ENCODE measurements at regions not wholly inside any gene's neighbourhood (a gene's known extent, or its start where the extent isn't known, plus 50 kb on each side); places are given as distances from the start of the nearest gene placed in this dataset.

DNA sequence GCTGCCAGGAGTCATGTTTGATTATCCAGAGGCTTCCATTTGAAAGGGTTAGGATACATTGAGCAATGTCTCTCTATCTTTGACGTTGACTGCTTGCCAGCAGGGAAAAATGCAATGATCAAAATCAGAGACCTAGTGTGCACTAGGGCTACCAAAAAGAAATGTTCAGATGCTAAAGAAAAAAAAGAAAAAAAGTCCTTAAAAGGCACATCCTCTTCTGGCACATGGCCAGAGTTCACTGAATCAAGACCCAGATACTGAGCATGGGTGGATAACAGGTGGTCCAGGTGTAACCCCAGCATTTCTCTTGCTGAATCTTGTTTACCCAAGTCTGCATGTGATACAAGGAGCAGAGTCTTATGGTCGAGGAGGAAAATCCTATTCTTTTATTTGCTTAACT, 899.3 kb downstream of the SORCS3 start:
- TF ChIP-seq, protein P1, sequence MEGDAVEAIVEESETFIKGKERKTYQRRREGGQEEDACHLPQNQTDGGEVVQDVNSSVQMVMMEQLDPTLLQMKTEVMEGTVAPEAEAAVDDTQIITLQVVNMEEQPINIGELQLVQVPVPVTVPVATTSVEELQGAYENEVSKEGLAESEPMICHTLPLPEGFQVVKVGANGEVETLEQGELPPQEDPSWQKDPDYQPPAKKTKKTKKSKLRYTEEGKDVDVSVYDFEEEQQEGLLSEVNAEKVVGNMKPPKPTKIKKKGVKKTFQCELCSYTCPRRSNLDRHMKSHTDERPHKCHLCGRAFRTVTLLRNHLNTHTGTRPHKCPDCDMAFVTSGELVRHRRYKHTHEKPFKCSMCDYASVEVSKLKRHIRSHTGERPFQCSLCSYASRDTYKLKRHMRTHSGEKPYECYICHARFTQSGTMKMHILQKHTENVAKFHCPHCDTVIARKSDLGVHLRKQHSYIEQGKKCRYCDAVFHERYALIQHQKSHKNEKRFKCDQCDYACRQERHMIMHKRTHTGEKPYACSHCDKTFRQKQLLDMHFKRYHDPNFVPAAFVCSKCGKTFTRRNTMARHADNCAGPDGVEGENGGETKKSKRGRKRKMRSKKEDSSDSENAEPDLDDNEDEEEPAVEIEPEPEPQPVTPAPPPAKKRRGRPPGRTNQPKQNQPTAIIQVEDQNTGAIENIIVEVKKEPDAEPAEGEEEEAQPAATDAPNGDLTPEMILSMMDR (conservative IDR thresholded peaks at IDR 0.05; ENCODE audit: low read depth, low read length): no peak
- no peak for TF ChIP-seq CEBPB (IDR thresholded peaks at IDR 0.05; ENCODE audit: low read depth, low read length)
